Calu3 (cell line): ENCODE measurements at regions not wholly inside any gene's neighbourhood (a gene's known extent, or its start where the extent isn't known, plus 50 kb on each side); places are given as distances from the start of the nearest gene placed in this dataset.

Source experiments
- BruUV-seq: library from RNA; stranded (reverse); fragments of 400-500 nt; replicated peaks from 2 replicates; lab custom pipeline; 2021; lab: Mats Ljungman, UMichigan
- CTCF ChIA-PET: fragments of 300-600 bp; sonication (Branson Sonifier 250); formaldehyde crosslinking; loops from one replicate; lab custom pipeline; 2022; ENCODE audit warnings: antibody characterized with exemption; lab: Charles Lee
- DNase-seq: peaks from one replicate; pipeline ENCODE4 v3.0.0; 2022
- H3K27ac Mint-ChIP-seq: one replicate; pipeline ENCODE4 v1.8.0; 2022; ENCODE audit warnings: mixed read lengths; ENCODE audit not compliant: unreplicated experiment
- H3K27me3 Mint-ChIP-seq: one replicate; pipeline ENCODE4 v1.8.0; 2022; ENCODE audit warnings: mixed read lengths; ENCODE audit not compliant: unreplicated experiment
- H3K36me3 Mint-ChIP-seq: one replicate; pipeline ENCODE4 v1.8.0; 2022; ENCODE audit warnings: mild to moderate bottlenecking, moderate library complexity, mixed read lengths; ENCODE audit not compliant: insufficient read depth, unreplicated experiment
- H3K4me1 Mint-ChIP-seq: one replicate; pipeline ENCODE4 v1.8.0; 2022; ENCODE audit warnings: mild to moderate bottlenecking, low read depth, mixed read lengths; ENCODE audit not compliant: unreplicated experiment
- H3K4me3 Mint-ChIP-seq: one replicate; pipeline ENCODE4 v1.8.0; 2022; ENCODE audit warnings: mild to moderate bottlenecking, low read depth, moderate library complexity, mixed read lengths; ENCODE audit not compliant: unreplicated experiment
- H3K9me3 Mint-ChIP-seq: one replicate; pipeline ENCODE4 v1.8.0; 2022; ENCODE audit warnings: low read depth, mixed read lengths; ENCODE audit not compliant: unreplicated experiment
- intact Hi-C: fragments of 100-400 bp; cut with micrococcal nuclease; formaldehyde crosslinking; loops from one replicate; pipeline ENCODE4 v1.10.0; 2022; ENCODE audit not compliant: unreplicated experiment
- TF ChIP-seq, protein P1 (sequence below): fragments of 200-600 bp; IDR thresholded peaks from one replicate; pipeline ENCODE4 v1.8.0; 2022; ENCODE audit warnings: antibody characterized with exemption; ENCODE audit not compliant: unreplicated experiment

DNA sequence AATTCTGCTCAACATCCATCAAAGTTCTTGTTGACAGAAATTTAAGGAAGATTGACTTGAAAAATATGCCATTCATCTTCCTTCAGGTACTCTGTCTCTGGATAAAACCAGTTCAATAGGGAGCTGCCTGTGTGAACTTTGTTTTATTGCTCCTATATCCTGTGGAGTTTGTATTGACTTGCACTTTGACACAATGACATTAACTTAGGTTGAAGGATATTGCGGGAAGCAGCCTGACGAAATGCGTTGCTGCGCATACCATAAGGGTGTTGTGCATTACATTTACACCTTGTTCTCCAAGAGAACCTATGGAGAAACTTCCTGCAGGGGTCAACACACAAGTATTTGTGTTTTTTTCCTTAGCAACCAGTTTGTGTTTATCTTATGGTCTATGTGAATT is 185.4 kb upstream of the GRIK2 start:
- intact Hi-C loops, result no loop called here
- DNase-seq, result no peak
- no peaks in the 10 kb centered on the region for H3K4me1 Mint-ChIP-seq

DNA sequence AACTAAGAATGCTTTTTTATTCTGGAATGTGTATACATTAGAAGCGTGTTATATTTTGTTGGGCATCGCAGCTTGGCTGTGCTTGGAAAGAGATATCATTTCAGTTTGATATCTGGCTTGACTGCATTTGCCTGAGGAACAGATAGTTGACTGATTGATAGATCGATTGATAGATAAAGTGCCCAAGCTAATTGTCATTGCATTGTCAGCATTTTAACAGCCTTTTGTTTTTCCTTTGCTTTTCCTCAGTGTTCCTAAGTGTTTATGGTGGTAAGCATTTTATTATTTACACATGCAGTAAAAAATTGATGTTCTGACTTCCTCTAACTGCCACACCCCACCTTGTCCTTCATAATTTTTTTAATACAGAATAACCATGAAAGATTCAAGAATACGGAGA is 180.9 kb upstream of the GRIK2 start:
- DNase-seq, result no peak
- no peaks in the 10 kb centered on the region for H3K36me3 Mint-ChIP-seq
- H3K27ac Mint-ChIP-seq, result no peak overlapping the region
- BruUV-seq, result no TSS peak
- peaks cover 3% of the 10 kb centered on the region for H3K9me3 Mint-ChIP-seq
- H3K4me1 Mint-ChIP-seq, result no peaks in the 10 kb centered on the region
- H3K4me3 Mint-ChIP-seq, result no peak overlapping the region
- intact Hi-C loops, result no loop called here
- H3K27me3 Mint-ChIP-seq, result no peaks in the 10 kb centered on the region
- TF ChIP-seq, protein P1, sequence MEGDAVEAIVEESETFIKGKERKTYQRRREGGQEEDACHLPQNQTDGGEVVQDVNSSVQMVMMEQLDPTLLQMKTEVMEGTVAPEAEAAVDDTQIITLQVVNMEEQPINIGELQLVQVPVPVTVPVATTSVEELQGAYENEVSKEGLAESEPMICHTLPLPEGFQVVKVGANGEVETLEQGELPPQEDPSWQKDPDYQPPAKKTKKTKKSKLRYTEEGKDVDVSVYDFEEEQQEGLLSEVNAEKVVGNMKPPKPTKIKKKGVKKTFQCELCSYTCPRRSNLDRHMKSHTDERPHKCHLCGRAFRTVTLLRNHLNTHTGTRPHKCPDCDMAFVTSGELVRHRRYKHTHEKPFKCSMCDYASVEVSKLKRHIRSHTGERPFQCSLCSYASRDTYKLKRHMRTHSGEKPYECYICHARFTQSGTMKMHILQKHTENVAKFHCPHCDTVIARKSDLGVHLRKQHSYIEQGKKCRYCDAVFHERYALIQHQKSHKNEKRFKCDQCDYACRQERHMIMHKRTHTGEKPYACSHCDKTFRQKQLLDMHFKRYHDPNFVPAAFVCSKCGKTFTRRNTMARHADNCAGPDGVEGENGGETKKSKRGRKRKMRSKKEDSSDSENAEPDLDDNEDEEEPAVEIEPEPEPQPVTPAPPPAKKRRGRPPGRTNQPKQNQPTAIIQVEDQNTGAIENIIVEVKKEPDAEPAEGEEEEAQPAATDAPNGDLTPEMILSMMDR, result no peak
- CTCF ChIA-PET, result no interaction called here

More for the DNA sequence above, 185.4 kb upstream of the GRIK2 start:
- no peaks in the 10 kb centered on the region for H3K9me3 Mint-ChIP-seq
- H3K27ac Mint-ChIP-seq, result no peak overlapping the region
- no peaks in the 10 kb centered on the region for H3K36me3 Mint-ChIP-seq
- BruUV-seq, result no TSS peak
- TF ChIP-seq, protein P1, result no peak
- CTCF ChIA-PET, result no interaction called here
- no peak overlapping the region for H3K4me3 Mint-ChIP-seq
- H3K27me3 Mint-ChIP-seq, result no peaks in the 10 kb centered on the region

DNA sequence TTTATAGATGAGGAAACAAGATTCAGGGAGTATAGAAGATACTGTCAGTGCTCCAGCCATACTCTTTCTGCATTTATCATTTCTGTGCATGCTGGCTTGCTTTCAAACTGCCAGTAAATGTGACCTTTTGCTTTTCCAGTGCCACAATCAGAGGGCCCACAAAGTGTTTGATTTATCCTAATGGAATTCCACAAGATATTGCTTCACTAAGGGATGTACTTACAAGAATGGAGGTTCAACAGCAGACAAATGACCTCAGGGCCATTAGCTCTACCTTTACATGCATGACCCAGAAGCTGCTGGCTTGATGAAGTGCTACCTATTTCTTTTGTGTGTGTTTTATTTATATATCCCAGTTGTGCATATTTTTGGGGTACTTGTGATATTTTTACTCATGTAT is 171.5 kb upstream of the GRIK2 start:
- Mint-ChIP-seq H3K27ac (no peak overlapping the region), H3K27me3 (no peaks in the 10 kb centered on the region), H3K9me3 (peaks cover 6% of the 10 kb centered on the region), H3K4me3 (no peak overlapping the region), H3K4me1 (no peaks in the 10 kb centered on the region), H3K36me3 (no peaks in the 10 kb centered on the region)
- TF ChIP-seq, protein P1, result no peak
- CTCF ChIA-PET, result interaction anchor here (0.6 kb wide), 2 partner anchors 33 to 122 kb away, joined by 4 to 5 read pairs; no protein-coding TSS in a partner anchor
- no TSS peak for BruUV-seq
- DNase-seq, result no peak
- intact Hi-C loops, result no loop called here

DNA sequence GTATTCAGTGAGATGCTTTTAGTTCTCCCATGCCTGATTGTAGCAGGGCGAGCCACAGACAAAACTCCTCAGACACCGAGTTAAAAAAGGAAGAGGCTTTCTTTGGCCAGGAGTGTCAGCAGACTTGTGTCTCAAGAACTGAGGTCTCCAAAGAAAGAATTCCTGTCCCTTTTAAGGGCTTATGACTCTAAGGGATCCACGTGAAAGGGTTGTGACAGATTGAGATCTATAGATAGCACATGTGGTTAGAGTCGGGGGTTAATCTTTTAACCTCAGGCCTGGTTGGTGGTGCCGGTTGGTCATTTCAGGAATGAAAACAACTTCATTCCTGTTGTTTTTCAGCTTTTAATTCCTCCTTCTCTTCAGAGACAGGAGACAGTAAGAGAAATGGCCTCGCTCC is 168.8 kb upstream of the GRIK2 start:
- Mint-ChIP-seq H3K27me3 (no peaks in the 10 kb centered on the region), H3K36me3 (no peaks in the 10 kb centered on the region), H3K9me3 (peaks cover 6% of the 10 kb centered on the region), H3K27ac (no peak overlapping the region), H3K4me3 (no peak overlapping the region), H3K4me1 (no peaks in the 10 kb centered on the region)
- BruUV-seq, result no TSS peak
- CTCF ChIA-PET, result no interaction called here
- intact Hi-C loops, result no loop called here
- DNase-seq, result no peak
- TF ChIP-seq, protein P1, result no peak
